Femur (tissue), 1 donor: ENCODE measurements at regions not wholly inside any gene's neighbourhood (a gene's known extent, or its start where the extent isn't known, plus 50 kb on each side); places are given as distances from the start of the nearest gene placed in this dataset.

Experiments used
- DNase-seq: peaks from one replicate; pipeline ENCODE4 v3.0.0-alpha.2; 2017

DNA sequence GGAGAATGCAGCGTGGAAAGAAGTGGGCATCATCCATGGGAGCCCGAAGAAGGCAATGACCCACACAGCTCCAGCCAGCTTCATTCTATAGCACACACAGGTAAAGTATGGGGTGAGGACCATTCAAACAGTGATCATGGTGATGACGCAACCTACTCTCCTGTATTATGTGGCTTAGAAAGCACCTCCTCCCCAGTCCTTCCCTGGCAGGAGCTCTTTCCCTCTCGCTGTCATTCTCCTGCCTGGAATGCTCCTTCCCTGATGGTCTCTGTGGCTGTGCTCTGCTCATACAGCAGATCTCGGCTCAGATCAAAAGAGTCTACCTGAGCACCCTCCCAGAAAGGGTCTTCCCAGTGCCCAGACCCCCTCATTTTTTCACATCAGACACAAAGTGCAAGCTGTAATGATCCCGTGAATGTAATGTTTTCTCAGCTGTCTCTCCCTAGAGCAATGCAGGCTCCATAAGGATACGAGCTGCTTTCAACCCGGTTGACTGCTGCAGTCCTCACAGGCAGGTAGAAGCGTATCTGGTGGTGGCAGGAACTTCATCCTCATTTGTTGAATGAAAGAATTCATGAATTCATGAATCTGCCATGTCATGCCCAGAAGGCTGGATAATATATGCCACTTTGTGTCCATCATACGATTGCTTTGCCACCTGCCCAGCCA is 248.8 kb downstream of the HS3ST3A1 start:
- DNase-seq, result no peak

DNA sequence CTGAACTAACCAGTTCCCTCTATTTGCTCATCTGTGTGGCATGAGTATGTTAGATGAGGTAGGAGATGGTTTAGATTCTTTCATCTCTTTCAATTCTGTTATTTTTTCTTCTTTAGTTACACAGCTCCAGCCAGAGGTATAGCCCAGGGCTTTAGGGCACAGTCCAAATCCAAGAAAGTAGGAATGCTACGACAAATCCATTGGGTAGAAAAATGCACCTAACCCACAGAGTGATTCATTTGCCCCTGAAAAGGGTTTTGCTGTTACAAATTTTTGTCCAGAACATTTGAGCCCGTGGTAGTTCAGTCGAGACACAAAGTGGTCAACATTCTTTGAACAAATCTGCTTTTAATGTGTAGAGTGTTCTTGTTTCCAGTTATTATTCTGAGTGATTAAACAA is 250.7 kb downstream of the HS3ST3A1 start:
- DNase-seq, result no peak

DNA sequence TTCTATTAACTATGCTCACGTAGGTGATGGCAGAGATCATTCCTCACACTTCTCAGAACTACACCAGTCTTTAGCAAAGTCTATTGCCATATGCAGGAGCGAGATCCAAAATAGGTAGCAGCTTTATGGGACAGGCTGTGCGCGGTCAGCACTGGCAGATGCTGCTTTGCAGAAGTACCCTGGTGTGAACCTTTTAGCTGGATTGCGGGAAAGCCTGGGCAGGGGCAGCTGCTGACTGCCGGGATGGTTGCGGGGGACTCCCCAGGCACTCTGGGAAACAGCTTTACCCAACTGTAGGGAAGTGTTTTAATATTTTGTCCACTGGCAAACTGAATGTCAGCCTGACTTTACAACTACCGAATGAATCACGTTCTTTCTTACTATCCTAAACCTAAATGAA is 251.3 kb downstream of the HS3ST3A1 start:
- no peak for DNase-seq

DNA sequence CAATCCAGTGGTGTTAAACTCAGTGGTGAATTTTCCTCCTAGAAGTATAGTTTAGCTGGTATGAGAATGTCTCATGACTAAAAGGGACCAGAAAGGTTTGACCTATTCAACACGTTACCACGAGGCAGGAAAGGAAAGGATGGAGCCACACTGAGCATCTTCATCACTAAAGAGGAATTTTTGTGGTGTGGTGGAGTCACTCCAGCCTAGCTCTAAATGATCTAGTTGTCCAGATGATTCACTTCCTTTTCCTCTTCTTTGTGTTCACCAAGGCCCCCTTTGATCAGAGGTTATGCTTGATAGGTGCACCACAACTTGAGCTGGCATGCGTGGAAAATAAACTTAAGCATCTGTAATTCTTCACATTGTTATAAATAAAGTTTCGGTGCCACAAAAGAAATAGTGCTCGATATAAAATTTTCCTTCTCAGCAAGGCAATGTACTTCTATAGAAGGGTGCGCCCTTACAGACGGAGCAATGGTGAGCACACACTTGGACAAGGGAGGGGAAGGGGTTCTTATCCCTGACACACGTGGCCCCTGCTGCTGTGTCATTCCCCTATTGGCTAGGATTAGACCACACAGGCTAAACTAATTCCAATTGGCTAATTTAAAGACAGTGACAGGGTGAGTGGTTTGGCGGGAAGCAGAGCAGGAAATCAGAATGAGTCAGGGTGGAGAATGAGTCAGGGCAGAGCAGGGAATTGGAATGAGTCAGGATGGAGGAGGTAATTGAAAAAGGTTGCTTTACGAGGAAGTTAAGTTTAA is 254.6 kb downstream of the HS3ST3A1 start:
- no peak for DNase-seq

DNA sequence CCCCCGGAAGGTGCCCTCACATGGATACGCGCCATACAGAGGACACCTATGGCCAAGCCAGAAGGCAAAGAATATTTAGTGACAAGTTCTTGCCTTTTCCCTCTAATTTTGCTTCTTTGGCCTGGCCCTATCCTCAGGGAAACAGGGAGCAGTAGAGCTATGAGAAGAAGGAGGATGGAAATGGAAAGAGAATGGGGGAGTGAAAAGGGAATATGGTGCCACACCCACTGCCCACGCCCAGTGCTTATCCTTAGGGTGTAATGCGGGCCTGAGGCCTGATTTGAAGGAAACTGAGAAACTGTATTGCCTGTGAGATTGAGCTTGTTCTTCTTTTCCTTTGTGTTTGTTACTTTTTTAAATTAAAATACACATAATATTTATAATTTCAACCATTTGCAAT is 255.1 kb downstream of the HS3ST3A1 start:
- no peak for DNase-seq

DNA sequence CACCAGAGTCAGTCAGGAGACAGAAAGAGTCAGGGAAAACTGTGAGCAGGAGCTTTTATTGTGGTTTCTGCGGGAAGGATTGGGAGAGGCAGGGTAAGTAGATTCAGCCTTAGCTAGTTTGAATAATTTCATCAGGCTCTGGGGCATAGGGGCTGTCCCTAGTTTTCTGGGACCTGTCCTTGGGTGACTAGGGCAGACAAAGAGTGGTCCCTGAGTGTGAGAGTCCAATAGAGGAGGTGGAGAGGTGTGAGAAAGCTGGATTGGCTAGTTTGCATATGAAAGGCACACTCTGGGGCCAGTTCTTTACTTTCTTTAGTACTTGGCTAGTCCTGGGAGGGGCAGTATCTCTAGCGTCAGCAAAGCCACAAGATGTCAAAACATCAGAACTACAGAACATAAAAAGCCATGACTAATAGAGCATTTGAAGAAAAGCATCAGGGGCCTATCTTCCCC is 255.6 kb downstream of the HS3ST3A1 start:
- DNase-seq, result no peak

DNA sequence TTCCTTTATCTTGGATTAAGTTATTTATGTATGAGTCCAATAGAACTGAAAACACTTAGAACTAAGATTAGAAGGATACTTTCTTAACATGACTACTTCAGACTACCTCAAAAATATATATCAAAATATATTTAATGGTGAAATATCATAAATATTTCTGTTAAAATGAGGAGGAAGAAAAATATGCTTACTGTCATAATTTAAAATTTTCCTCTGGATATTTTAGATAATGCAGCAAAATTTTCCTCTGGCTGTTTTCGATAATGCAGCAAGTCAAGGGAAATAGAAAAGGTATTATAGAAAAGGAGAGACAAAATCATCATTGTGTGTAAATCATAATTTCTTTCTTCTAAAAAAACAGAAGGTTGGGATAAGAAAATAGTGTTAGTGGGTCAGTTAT is 263.3 kb downstream of the HS3ST3A1 start:
- no peak for DNase-seq

DNA sequence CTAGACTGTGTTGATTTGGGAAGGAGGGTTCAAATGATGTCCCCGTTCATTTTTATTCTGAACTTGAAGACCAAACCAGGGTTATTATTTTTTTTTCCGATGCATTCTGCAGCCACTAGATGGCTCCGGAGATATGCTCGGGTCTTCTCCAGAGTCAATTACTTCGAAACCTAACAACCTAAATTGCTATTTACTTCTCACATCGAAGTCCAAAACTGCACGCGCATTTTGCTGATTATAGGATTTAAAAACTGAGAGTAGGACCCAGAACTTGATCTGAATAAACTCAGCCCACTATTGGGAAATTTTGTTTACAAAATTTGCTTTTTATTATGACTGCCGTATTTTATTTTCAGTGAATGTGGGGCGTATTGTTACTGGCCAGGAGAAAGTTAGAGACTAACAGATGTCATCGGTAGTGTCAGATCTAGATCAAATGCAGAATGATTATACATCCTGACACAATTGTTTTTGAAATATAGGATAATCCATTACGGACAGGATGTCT is 263.8 kb downstream of the HS3ST3A1 start:
- peak; percentile 60 for DNase-seq

DNA sequence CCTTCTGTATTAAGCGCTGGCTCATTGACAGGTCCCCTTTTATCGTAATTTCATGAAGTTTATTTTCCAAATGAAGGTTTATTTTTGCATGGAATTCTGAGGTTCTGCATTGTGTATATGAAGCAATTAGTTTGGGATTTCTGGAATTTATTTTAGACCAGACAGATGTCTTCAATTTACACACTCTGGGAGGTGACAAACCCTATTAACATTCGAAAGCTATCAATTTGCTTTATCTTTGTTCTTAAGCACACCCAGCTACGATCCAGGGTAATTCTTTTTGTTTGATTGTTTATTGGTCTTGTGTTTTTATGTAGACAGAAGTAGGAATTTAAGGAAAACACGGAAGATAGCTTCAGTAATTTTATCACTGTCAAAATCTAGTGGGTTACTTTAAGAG is 264.6 kb downstream of the HS3ST3A1 start:
- DNase-seq, result no peak

DNA sequence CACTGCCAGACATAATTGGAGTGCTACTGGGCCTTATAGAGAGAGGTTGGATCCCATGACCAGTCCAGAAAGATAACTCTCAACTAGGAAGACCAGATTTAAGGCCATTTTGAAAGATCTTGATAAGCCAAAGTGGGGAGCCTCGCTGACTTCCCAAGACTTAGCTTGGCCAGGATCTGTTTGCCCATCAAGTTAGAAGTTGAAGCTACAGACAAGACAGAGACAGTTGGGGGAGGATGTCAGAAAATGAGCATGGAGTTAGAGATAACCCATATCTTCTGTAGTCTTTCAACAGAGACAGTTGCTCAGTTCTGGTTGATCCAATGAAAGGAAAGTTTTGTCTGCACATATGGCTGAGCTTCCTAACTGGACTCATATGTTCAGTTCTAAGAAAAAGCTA is 267.4 kb downstream of the HS3ST3A1 start:
- no peak for DNase-seq

DNA sequence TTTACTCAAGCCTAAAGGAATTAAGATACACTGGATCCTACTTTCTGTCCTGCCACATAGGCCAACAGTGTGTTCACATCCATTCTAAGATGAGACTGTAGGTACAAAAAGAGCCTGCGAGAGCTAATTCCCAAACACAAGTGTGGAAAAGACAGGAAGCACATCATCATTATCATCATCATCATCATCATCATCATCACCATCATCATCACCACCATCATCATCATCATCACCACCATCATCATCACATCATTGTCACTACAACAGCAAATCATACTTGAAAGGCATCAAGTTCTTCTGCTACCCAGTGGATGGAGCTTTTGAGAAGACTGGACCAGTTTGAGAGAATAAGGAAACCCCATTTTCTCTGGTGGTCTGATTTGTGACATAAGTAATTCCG is 268.1 kb downstream of the HS3ST3A1 start:
- no peak for DNase-seq

DNA sequence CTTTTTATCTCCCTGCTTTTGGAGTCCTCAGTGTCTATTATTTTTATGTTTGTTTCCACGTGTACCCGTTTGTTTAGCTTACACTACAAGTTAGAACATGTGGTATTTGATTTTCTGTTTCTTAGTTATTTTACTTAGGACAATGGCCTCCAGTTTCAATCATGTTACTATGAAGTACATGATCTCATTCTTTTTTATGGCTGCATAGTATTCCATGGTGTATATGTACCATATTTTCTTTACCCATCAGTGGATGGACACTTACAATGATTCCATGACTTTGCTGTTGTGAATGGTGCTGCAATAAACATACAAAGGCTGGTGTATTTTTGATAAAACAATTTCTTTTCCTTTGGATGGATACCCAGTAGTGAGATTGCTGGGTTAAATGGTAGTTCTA is 269.5 kb downstream of the HS3ST3A1 start:
- DNase-seq, result no peak

DNA sequence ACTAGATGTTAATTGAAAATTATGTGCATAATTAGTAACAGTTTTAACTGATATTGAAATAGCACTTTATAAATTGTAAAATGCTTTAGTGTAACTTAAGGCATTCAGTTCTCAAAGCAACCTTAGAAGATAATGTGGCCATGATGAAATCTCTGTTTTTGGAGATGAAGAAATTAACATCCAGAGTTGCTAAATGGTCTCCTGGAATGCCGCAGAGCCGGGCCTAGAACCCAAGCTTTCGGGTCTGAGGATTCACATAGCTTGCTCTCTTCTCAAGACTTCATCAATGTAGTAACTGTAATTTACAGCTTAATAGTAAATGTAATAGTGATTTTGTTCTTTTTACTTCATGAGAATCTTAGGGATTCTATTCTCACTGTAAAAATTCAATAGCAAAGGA is 272.3 kb downstream of the HS3ST3A1 start:
- DNase-seq, result no peak

DNA sequence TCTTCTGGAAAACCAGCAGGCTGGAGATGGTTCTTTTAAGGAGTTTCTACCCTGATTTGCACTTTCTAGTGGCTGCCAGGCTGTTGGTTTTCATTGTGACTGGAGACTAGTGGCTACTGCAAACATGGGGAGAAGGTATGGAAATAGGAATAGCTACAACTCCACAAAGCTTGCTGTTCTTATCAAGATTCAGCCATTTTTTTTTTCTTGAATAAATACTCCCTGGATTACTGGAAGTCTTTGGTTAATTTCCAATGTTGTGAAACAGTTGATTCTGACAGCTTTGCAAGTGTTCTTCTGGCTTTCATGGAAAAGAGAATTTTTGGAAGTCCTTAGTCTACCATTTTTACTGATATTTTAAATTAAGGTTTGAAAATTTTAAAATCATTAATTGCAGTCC is 277.7 kb downstream of the HS3ST3A1 start:
- DNase-seq, result no peak

DNA sequence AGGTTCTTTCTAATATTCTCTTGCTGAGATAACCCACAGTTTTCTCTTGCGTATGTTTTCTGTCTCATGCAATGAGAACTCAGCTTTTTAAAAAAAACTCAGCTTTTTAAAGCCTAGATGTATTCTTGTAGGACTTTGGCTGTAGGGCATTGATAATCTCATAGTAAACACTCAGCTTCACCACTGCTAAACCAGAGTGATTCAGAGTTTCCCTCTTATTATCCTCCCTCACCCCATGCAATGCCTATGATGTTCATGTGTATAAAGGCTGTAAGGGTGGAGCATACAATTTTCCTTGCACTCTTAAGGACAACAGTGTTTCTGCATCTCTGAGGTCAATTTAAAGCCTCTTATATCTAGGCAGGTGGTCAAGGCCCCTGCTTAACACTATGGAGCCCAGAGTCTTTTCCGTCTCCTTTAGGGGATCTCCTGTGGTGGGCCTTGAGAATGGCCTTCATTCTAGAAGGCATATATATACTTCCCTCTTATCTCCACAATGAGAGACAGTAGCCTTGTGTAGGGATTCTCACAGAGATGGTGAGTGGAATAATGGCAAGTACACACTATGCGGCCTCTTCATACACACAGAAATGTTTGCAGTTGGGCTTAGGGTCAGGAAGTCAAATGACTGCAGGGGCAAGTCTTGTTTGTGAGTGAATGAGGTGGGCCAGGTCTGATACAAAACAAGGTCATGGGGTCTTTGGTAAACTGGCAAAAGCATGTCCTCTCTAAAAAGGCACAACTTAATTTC is 279.6 kb downstream of the HS3ST3A1 start:
- DNase-seq, result no peak

DNA sequence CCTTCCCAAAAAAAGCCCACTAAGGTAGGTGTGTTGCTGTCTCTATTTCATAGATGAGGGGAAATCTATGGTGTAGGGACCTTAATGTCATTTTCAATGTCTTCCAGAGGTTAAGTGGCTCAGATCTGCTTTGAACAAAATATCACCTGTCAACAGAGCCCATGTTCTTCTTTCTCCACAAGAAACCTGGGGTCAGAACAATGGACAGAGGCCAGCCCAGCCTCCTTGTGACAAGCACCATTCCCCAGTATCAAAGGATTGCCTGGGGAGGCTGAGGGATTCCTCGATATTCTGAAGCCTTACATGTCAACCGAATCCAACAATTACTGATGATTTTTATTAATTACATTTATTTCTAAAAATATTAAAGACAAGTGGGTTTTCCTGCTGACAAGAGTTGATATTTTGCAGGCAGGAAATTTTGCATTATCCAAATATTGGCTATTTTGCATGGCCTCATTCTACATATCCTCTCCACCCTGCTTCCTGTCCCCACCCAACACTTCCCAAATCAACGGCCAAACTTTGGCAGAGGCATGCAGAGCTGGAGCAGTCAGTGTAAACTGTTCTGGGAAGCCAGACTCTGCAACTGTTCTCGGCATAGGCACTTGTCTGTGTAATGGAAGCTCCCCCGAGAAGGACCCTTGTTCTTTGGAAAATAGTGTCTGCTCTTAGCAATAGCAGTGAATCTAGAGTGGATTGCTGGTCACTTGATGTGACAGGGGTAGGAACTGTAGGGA is 281.5 kb downstream of the HS3ST3A1 start:
- peak; percentile 36 for DNase-seq

DNA sequence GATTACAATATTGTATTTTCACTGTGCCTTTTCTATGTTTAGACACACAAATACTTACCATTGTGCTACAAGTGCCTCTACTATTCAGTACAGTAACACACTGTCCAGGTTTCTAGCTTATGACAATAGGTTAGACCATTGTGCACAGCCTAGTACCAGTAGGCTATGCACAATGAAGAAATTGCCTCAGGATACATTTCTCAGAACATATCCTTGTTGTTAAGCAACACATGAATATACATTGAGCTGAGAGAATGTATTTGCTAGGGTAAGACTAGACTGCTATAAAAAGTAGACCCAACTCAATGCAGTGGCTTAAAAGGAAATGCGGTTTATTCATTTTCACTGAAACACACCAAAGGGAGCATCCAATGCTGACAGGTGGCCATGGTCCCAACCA is 285.1 kb downstream of the HS3ST3A1 start:
- no peak for DNase-seq

DNA sequence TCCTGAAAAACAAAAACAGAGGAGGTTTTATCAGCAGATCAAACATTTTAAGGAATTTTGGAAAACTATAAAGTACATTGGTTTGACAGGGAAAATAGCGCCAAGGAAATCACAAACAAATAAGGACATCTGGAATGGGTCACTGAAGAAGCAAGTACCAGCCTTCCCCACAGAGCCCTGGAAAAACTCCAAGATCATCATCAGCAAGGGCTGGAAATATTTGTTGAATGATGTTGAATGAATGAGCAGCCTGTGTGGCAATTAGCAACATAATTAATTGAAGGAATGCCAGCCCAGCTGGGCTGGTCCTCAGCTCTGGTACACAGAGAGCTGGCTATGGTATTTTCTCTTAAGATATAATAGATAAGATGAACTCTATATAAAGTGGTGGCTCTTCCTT is 290.4 kb downstream of the HS3ST3A1 start:
- no peak for DNase-seq

DNA sequence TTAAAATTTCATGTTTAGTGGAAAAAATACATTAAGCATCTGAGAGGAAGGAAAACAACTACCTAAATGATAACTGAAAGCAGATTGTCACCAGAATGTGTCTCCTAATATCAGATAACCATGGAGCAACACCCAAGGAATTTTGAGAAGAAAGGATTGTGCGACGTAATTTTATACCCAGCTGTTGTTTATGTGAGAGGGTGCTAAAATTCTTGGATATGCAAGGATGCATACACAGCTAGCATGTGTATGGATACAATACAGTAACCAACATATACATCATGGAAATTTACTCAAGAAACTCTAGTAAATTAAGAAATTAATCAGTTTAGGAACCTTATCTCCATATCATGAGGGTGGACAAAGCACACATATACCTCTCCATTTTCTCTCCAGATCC is 290.9 kb downstream of the HS3ST3A1 start:
- no peak for DNase-seq

DNA sequence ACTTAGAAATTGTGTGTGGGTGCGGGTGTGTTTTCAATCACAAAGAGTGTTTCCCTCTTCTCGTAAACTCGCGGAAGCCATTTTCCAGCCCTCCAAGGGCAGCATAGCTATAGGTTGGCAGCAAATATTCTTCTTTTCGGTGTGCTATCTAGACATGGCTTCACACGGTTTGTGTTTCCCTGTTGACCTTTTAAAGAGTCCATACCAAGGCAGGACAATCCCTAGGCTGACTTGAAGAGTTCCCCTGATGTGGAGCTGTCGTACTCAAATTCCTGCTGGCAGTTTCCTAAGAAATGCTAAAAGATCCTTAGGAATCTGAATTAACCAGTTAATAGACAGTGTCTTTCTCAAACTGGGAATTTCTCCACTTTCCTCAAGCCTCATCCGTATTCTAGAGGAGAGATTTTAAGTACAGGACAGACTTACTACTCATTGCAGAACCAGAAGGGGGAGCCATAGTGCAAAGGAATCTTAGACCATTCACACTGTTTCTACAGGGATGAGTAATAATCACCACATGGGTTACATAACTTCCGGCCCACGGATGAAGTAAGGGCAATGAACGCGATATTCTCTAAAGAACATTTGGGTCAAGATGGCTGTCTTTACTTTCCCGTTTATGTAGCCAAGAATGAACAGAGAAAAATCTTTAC is 288.6 kb upstream of the ELAC2 start:
- DNase-seq, result no peak

DNA sequence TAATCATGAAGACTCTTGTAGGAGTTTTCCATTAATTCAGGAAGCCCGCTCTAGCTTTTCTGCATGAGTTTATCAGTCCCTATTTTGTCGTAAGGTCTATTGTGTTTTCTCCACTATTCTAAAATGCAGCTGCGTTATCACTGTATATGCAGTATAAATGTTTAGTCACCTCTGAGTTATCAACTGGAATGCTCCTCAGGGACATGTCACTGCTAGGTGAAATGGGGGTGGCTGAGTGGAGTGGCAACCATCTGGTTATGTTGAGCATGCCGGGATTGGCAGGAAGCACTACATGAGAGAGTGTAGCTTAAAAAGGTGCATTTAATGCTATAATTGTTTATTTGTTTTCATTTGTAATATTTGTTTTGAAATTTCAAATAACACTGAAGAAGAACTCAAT is 285.2 kb upstream of the ELAC2 start:
- DNase-seq, result no peak

DNA sequence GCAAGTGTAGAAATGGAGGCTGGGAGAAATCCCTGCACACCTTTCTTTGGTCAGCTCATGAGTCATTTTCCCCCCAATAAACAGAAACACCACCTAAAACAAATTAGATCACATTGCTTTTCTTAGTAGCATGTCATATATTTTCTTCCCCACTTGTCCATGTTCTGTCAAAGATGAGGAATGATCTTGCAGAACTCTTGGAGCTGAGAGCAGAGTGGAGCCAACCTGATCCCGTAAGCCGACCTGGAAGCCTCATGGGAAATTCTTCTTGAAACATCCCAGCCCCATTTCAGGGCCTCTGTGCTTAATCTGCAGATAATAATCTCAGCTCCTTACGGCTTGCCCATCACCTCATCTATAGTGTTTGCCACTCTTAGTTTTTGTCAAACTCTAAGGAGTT is 284.6 kb upstream of the ELAC2 start:
- no peak for DNase-seq

DNA sequence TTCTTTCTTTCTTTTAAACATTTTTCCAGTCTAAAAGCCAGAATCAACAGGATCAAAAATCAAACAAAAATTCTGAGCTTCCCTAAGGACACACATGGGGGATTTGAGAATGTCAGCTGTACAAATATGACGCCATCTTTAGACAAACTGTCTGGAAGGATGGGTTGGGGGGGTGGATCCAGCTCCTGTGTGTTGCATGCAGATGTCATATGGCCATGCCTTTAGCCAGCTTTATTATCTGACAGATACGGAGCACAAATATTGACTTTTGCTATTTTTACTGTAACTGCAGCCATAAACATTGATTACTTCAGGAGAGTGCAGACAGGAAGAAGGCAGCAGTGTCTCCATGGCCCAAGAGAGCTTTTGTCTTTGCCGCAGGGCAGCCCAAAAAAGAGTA is 279.4 kb upstream of the ELAC2 start:
- DNase-seq, result peak; percentile 23
